Lung microvascular endothelial cell (primary cell): ENCODE measurements at regions not wholly inside any gene's neighbourhood (a gene's known extent, or its start where the extent isn't known, plus 50 kb on each side); places are given as distances from the start of the nearest gene placed in this dataset.
"Not testable (repeated sequence)": the region's sequence is repeated elsewhere in the genome, so short reads cannot be mapped to it uniquely, and the experiment has no call there.

Source experiments
- DNase-seq, 2 donors: peaks; one replicate each; pipeline versions ENCODE4 v3.0.0 to v3.0.0-alpha.2; 2010; ENCODE audit warnings: low read depth in 2 of 2

DNA sequence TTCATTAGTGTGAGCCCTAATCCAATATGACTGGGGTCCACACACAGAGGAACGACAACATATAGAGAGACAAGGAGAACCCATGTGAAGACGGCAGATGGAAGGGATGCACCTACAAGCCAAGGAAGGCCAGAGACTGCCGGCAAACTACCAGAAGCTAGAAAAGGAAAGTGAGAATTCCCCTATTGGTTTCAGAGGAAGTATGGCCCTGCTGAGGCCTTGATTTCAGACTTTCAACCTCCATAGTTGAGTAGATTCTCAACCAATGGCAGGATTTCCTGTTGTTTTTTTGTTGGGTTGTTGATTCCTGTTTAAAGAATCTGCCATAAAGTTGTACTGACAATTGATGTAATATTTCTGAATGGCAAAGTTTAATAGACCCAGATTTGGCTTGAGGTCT lies 241.5 kb downstream of the SATB2 start:
- no peak for DNase-seq

DNA sequence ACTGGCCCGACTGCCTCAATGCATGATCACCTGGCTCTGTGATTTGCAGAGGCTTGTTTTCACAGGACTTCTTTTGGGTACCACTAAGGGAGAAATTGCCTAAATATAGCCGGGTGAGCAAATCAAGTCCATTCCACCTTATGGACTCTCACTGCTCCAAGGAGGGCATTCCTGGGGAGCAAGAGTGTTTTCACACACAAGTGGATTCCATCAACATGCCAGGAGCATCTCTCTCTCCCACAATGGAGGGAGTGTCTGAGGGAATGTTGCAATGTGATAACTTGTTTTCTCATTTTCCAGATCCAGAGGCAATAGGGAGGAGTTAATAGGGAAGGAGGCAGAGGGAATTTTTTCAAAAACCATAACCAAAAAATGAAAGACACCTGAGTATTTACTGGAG lies 250.7 kb downstream of the SATB2 start:
- no peak for DNase-seq

DNA sequence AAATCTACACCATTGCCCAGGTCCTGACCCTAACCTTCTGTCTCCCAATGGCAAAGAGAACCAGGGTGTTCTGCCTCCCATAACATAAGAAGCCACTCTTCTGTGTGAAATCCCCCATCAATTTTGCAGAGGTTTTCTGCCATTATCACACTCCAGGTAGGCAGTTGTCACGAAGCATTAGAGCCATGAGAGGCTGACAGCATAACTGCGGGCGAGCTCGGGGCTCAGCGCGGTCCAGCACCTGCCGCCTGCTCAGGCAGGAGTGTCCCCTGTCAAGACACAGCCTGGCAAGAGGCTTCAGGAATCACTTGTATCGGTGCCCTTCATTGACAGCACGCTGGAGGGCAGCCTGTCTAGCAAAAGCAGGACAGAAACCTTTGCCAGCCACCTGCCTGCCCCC lies 251.2 kb downstream of the SATB2 start:
- DNase-seq, result no peak

DNA sequence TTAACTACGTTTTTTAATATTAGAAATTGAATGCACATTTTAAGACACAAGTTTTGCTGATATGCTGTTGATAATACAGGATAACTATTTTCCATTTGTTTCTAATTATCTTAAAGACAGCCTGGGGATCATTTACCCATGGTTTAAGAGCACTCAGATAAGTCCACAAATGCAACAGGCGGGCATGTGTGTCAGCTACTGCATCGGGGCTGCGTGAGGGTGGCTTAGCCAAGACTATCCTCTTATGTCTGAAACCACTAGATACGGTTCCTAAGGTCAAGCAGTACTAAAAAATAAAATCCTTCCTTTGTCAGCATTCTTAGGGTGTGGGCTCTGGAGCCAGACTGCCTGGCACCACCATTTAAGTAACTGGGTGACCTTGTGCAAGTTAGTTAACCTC lies 254.8 kb downstream of the SATB2 start:
- no peak for DNase-seq

DNA sequence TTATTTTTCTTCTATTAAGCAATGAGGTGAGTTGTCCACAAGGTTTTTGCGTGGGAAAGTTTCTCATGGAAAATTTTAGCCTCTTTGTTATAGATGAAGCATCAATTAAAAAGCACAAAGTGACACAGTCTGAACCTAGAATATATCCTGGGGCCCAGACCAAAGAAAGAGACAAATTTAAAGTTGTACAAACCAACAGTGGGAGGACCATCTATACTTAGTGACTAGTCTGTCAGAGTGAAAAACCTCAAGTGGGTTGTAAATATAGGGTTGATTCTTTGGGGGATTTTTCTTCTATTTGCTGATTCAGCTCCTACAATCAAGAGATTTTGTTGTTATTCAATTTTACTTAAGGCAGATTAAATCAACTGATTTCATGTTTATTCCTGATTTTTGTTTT lies 256.2 kb downstream of the SATB2 start:
- no peak for DNase-seq

DNA sequence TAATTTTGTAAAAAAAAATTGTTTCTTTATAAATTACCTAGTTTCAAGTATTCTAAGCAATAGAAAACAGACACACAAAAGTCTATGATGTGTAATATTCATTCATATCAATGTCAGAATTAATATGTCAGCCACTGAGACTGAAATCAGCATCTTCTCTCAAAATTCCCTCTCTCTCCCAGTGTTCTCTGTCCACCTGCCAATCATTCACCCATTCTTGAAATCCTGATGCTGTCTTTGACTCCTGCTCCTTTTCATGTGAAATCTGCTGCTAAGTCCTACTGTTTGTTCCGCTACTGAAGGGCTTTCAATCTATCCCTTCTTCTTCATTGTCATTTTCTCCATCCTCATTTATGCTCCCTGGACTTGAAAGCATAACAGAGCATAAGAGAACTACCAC lies 257.9 kb downstream of the SATB2 start:
- no peak for DNase-seq

DNA sequence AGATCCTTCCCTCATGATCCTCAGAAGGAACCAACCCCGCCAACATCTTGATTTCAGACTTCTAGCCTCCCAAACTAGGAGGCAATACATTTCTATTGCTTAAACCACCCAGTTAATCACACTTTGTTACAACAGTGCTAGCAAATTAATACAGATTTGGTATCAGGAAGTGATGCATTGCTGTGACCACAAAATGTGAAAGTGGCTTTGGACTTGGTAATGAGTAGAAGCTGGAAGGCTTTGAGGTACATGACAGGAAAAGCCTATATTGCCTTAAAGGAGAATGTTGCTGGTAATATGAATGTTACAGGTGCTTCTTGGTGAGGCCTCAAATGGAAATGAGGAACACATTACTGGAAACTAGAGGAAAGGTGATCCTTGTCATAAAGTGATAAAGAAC lies 260.3 kb downstream of the SATB2 start:
- DNase-seq, result no peak

DNA sequence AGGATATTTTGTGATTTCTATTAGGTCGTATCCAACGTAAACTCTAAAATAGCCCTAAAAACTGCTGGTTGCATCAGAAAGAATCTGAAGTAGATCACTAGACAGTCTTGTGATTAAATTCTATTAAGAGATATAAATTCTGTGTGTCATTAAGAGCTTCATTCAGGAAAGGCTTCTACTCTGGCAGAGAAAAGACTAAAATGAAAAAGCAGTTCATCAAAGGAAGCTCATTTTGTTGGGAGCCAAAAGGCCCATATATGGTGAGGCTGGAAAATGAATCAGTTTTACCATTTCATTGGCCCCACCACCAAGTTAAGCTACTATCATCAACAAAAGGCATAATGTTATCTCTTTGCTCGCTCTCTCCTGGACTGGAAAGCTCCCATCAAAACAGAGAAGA lies 261.1 kb downstream of the SATB2 start:
- DNase-seq, result no peak

DNA sequence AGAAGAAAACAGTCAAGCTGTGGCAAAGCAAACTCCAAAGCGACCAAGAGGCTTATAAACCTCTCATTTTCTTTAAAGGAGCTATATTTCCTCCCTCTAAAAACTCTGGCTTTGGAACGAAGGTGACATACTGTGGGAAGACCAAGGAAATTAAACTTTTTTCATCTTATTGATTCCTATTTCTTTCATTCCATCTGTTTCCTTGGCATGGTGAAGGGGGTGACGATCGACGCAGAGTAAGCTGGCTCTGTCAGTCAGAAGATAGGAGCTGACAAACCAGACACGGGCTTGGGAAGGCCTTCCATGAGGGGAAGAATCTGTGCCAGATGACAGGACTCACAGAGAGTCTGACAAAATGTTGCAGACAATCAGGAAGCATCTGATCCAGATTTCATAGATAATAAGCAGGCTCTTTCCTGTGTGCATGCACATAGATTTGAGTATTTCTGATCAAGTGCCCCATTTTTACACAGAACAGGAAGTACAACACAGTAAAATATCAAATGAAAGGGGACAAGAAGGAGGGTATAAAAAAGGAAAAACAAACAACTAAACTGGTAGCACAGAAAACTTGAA lies 261.7 kb downstream of the SATB2 start:
- DNase-seq, result no peak

DNA sequence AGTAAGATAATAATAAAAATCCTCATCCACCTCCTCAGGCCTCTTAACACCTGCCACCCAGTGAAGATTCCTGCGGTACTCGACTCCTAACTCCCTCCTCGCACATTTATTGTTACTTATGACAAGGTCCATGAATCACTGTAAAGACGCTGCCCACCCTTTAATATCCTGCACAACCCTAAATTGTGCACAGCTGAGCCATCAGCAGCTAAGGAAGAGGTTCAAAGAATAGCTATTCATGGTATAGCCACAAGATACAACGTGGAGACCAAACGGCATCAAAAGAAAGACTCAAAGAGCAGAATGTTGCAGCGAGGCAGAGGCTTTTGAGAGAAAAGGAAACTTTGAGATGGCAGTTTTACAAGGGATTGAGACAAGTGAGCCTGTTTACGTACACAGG lies 266.3 kb downstream of the SATB2 start:
- no peak for DNase-seq

DNA sequence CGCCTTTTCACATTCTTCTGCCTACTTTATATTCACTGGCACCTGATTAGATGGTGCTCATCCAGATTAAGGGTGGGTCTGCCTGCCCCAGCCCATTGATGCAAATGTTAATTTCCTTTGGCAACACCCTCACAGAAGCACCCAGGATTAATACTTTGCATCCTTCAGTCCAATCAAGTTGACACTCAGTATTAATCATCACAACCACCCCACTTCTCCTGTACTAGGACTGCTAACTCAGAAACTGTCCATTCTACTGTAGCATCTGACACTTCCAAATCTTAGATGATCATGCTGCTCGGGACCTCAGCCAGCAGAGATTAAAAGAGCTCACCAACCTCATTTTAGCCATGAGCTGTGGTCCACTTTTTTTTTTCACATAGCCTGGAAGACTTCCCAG lies 268.5 kb downstream of the SATB2 start:
- no peak for DNase-seq

DNA sequence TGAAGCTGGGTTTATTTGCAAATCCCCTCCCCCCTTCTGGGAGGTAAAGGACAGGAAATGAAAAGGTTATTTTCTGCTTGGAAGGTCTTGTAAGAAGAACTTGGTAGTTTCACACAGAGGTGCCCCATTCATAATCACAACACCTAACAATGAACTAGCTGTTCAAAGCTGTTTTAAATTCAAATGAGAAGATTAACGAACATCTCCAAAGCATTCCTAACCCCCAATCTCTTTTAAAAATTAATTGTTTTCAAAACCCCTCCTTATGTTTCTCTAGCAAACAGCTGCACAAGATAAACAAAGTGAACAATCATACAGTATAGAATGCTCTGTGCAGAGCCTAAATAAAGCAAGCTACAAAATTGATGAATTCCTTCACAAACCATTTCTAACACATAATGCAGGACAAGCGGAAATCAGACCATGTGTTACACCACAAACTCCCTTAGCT lies 271.4 kb downstream of the SATB2 start:
- DNase-seq, result no peak

DNA sequence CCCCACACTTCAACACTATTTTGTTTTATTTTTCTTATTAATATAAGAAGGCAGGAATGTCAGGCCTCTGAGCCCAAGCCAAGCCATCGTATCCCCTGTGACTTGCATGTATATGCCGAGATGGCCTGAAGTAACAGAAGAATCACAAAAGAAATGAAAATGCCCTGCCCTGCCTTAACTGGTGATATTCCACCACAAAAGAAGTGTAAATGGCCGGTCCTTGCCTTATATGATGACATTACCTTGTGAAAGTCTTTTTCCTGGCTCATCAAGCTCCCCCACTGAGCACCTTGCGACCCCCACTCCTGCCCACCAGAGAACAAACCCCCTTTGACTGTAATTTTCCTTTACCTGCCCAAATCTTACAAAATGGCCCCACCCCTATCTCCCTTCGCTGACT lies 272.6 kb downstream of the SATB2 start:
- DNase-seq, result not testable (repeated sequence)

DNA sequence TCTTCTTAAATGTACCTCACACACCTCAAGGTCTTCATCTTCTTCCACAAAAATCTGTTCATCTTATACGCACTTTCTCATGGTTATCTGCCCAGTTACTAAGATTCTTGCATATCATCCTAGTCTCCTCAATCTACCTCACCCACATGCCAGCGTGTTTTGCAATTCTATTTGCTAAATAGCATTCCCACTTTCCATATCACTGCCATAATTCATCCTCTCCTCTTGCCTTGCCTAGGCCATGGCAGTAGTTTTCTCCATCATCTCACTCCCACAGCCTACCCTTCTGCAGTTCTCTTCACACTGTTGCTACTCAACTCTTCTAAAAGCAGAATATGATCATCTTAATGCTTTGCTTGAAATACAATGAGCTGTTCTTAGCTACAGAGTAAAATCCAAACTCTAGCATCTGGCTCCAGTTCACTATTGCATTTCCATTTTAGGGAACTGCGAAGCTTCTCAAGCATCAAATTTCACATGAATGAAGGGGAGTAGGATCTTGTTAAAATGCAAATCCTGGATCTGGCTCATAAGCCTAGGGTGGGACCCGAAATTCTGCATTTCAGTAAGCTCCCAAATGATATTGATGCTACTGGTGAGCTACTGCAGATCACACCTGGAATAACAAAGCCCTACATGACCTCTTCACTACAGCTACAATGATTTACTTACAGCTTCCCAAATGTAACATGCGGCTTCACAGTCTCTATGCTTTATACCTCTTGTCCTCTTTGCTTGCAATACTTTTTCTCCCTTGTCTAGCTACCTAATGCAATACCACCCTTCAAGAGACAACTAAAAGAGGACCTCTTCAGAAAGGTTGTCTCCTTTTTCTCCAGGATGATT lies 293.9 kb downstream of the SATB2 start:
- no peak for DNase-seq

DNA sequence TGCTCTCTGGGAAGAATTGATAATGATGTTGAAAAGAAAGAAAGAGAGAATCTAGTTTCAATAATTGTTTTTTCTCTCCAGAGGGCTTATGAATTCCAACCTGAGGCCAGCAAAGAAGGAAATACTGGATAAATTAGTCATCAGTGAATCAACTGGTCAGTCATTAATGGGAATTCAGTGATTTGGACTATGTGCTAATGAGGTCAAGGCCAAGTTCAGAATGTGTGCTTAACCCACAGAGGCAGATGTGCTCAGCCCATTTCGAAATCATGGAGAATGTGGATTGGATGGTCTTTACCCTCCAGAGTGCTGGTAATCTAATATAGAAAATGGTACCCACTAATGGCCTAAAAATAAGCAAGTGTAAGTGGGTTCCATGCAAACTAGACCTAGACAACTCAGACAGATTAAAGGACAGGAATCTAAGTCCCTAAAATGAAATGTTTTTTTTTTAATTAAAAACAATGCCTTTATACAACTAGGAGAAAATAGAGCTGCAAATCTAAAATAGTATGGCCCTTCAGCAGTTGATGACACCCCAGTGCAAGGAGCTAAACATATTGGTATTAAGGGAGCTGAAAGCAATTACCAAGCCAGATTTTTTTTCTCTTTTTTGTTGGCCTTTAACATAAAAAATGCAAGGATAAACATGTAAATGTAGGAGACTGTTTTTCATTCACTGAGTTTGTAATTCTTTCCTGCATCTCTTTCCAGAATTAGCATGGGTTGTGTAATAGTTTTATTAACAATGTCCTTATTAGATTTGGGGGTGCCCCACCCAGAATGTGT lies 296.9 kb downstream of the SATB2 start:
- peak in 1 of 2 donors; percentile 77 for DNase-seq

DNA sequence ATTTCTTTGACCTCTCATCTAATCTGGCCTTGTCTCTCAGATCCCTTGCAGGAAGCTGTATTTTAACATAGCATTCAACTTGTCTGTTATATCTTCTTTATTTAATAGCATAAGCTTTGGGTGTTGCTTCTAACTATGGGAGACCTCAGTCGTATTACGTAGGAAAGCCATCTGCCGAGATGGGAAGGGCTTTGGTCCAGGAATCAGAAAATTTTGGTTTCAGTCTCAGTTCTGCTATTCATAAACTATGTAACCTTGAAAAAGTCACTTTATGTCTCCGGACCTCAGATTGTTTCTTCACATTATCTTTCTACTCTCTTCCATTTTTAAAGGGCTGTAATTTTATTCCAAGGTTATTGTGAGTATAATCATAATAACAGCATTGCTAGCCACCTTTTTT lies 297.7 kb downstream of the SATB2 start:
- no peak for DNase-seq

DNA sequence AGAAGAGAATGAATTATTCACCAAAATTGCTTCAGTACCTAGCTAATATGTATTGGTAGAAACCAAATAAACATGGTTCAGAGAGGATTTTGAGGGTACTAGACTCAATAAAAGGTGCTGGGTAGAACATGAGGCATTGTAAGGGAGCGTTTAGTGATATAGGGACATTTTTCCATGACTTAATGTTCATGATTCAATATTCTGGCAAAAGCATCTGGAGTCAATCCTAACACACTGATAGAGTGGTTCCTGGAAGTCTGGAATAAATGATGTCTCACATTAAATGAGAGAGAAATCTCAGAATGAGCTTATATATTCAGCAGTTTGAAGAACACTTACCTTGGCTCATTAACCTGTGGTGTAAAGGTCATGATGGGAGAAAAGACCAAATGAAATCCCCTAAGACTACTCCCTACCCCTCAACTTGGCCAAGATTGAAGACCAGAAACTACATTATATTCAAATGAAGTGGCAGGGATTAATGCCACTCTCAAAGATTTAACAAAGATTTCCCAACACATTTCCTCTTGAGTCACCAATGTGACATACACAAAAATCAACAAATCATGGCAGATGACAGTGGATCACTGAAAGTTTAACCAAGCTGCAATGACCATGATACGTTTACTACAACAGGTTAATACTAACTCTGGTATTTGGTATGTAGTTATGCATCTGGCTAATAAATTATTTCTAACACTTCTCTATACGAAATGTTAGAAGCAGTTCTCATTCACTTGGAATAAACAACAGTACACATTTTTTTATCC lies 309.5 kb downstream of the SATB2 start:
- no peak for DNase-seq

DNA sequence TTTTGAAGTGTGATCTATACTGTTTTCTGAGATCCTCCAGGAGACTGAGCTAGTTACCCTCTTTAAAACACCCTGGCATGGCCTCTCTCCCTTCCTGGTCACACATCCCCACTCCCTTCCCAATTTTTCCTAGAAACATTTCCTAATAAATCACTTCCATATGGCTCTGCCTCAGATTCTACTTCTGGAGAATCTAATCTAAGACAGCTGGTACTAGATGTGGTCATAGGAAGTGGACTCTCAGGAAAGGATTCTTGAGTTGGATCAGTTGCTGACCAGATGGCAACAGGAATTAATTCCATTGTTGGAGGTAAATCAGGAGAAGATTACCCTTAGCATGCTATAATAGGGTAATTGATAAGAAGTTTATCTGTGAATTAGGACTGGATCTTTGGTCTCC lies 310.5 kb downstream of the SATB2 start:
- DNase-seq, result no peak

DNA sequence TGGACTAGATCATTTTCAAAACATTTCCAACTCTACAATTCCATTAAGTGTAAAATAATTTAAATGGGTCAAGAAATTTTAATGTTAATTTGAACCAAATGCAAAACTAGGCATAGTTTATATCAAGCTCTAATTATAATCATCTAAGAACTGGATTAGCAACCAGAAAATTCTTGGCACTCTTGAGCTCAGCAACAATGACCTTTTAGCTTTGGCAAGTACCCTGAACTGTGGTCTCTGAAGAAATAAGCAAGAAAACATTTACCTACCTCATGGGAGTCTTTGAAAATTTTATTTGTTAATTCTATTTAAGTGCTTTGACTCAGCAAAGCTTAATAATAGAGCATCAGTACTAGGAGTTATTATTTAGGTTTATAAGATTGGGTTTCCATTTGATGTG lies 313.2 kb downstream of the SATB2 start:
- DNase-seq, result no peak

DNA sequence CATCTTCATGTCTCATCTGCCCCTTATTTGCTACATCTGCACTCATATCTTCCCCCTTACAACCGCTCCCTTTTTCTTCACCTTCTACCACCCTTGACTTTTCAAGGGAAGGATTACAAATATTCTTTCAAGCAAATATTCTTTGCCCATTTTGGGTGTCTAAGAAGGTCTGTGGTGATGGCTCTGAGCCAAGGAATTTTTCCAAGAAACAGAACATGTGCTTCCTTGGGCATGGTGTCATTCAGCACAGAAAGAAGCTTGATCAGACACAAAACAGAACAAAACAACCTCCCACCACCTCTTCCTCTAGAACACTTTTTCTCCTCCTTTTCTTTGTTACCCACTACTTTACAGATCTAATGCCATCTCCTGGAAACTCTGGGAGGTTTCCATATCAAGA lies 313.7 kb downstream of the SATB2 start:
- no peak for DNase-seq

DNA sequence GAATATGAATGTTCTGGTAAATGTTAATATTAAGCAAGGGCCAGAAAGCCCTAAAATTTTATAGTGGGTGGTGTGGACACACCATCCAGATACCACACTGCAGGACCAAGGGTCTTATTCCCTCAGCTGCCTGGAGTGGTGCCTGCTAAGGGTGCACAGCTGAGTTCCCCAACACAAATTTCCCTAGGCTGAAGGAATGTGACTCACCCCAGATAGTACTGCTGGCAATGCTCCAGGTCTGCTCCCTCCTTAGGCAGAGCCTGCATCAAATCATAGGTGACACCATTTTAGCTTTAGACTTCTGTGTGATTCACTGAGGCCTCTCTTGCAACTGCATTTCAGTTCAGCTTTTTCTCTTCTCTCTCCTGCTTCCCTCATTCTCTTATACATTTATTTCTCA lies 321.1 kb downstream of the SATB2 start:
- peak in 1 of 2 donors; percentile 22 for DNase-seq

DNA sequence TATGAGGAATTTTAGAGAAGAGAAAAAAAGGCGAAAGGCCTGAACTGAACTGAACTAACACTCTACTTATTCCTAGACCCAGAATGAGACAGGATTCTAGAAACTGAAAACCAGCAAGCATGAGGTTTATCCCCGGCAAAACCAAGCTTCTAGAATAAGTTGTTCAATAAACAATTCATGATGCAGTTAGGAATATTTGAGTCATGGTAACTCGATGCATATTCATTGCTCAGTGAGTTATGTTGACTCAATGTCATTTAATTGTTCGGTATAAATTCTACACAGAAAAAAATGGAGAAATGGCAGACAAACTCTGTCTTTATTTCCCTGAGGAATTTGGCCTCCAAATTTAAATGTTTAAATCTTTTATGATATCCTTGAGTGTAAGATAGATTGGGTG lies 321.5 kb downstream of the SATB2 start:
- DNase-seq, result no peak
